DND-41 (cell line): ENCODE measurements at regions not wholly inside any gene's neighbourhood (a gene's known extent, or its start where the extent isn't known, plus 50 kb on each side); places are given as distances from the start of the nearest gene placed in this dataset.

Source experiments
- ATAC-seq: fragments of 200-7000 bp; cut with Tn5 transposase; 3 replicates; pipeline ENCODE4 v1.9.1; 2021; ENCODE audit warnings: low read depth; ENCODE audit not compliant: insufficient read depth
- DNase-seq: peaks from one replicate; pipeline ENCODE4 v3.0.0-alpha.2; 2020
- H2AFZ ChIP-seq: 2 replicates; pipeline ENCODE4 v1.6.0; 2012; ENCODE audit warnings: low read depth, low read length
- H3K27ac ChIP-seq: 2 replicates; pipeline ENCODE4 v1.5.1; 2012; ENCODE audit warnings: low read length, inconsistent platforms
- H3K27me3 ChIP-seq: fragments of 200-600 bp; sonication (generic); 2 replicates; pipeline ENCODE4 v1.6.0; 2012; ENCODE audit warnings: low read length, mild to moderate bottlenecking, inconsistent platforms; ENCODE audit not compliant: insufficient read depth, poor library complexity
- H3K36me3 ChIP-seq: 2 replicates; pipeline ENCODE4 v1.5.1; 2012; ENCODE audit warnings: low read length, inconsistent platforms; ENCODE audit not compliant: insufficient read depth
- H3K4me1 ChIP-seq: 2 replicates; pipeline ENCODE4 v1.5.1; 2012; ENCODE audit warnings: mild to moderate bottlenecking, low read length; ENCODE audit not compliant: insufficient read depth
- H3K4me2 ChIP-seq: 2 replicates; pipeline ENCODE4 v1.6.0; 2012; ENCODE audit warnings: mild to moderate bottlenecking, moderate library complexity, low read length, inconsistent platforms; ENCODE audit not compliant: insufficient read depth
- H3K4me3 ChIP-seq, 2 experiments: fragments of 200-600 bp in 1 of 2; shearing (Covaris generic) in 1 of 2; 2 replicates each; pipeline ENCODE4 v1.5.1; 2012 to 2016; ENCODE audit warnings: inconsistent platforms in 2 of 2, low read length in 2 of 2, mild to moderate bottlenecking in 2 of 2, low read depth in 1 of 2, moderate library complexity in 1 of 2
- H3K79me2 ChIP-seq: 2 replicates; pipeline ENCODE4 v1.6.0; 2012; ENCODE audit warnings: low read length, inconsistent platforms; ENCODE audit not compliant: insufficient read depth
- H3K9ac ChIP-seq: 2 replicates; pipeline ENCODE4 v1.6.0; 2012; ENCODE audit warnings: low read depth, mild to moderate bottlenecking, inconsistent platforms, low read length, moderate library complexity
- H3K9me3 ChIP-seq: 2 replicates; pipeline ENCODE4 v1.5.1; 2012; ENCODE audit warnings: low read length, moderate library complexity, mild to moderate bottlenecking, inconsistent platforms; ENCODE audit not compliant: insufficient read depth, severe bottlenecking
- H4K20me1 ChIP-seq: 2 replicates; pipeline ENCODE4 v1.6.0; 2012; ENCODE audit warnings: low read length; ENCODE audit not compliant: insufficient read depth
- EZH2 ChIP-seq: IDR thresholded peaks from 3 replicates; pipeline ENCODE4 v1.6.1; 2012; ENCODE audit warnings: borderline replicate concordance, low read depth, mild to moderate bottlenecking, moderate library complexity, low read length, inconsistent platforms; ENCODE audit not compliant: severe bottlenecking
- TF ChIP-seq, protein P1 (sequence below): IDR thresholded peaks from 2 replicates; pipeline ENCODE4 v1.5.1; 2012; ENCODE audit warnings: borderline replicate concordance, low read length, moderate library complexity, mild to moderate bottlenecking; ENCODE audit not compliant: poor library complexity, severe bottlenecking; ENCODE audit errors: extremely low read depth

DNA sequence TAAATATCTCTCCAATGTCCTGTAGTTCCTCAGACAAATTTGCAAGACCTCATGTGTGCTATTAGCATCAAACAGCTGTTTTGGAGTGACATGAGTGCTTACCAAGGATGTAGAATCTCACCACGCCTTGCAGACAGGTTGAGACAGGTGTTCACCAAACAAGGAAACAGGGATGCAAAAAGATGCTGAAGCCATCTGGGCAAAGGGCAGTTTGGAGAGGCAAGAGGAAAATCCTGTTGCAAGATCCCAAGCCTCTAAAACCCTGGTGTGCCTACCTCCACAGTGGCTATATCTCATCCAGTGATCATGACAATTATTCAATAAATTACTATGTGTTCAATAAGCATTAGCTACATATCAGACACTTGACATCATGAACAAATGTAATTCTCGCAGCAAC is 373.7 kb downstream of the SOX9 start:
- no peak for DNase-seq
- H3K27ac ChIP-seq: no peak overlapping the region

DNA sequence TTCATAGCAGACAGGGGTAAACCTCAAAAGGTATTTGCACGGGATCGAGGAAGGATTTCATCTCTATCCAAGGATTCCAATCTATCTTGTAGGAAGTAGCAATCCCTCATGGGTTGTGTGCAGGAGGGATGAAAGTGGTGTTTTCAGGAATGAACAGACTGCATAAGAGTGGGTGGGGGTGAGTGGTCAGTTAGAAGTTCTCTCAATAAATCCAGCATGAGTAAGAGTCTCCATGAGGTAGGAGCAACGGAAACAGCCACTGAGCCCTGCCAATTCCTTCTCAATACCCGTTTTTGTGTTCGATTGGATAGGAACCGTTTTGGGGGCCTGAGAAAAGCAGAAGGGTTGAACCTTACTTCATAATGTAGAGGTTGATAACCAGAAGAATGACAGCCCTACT is 375.6 kb downstream of the SOX9 start:
- TF ChIP-seq, protein P1, sequence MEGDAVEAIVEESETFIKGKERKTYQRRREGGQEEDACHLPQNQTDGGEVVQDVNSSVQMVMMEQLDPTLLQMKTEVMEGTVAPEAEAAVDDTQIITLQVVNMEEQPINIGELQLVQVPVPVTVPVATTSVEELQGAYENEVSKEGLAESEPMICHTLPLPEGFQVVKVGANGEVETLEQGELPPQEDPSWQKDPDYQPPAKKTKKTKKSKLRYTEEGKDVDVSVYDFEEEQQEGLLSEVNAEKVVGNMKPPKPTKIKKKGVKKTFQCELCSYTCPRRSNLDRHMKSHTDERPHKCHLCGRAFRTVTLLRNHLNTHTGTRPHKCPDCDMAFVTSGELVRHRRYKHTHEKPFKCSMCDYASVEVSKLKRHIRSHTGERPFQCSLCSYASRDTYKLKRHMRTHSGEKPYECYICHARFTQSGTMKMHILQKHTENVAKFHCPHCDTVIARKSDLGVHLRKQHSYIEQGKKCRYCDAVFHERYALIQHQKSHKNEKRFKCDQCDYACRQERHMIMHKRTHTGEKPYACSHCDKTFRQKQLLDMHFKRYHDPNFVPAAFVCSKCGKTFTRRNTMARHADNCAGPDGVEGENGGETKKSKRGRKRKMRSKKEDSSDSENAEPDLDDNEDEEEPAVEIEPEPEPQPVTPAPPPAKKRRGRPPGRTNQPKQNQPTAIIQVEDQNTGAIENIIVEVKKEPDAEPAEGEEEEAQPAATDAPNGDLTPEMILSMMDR: no peak
- TF ChIP-seq EZH2: no peak
- Histone ChIP-seq H4K20me1 (no peaks in the 10 kb centered on the region), H3K9ac (no peak overlapping the region), H3K27ac (no peak overlapping the region), H3K9me3 (no peaks in the 10 kb centered on the region), H3K36me3 (no peaks in the 10 kb centered on the region), H3K79me2 (no peaks in the 10 kb centered on the region), H2AFZ (no peak overlapping the region), H3K27me3 (no peaks in the 10 kb centered on the region), H3K4me3 (no peak overlapping the region), H3K4me2 (no peak overlapping the region), H3K4me1 (no peaks in the 10 kb centered on the region)
- DNase-seq (no peak), ATAC-seq (no peak)

More for the DNA sequence above, 373.7 kb downstream of the SOX9 start:
- no peaks in the 10 kb centered on the region for H3K79me2 ChIP-seq
- no peak overlapping the region for H2AFZ ChIP-seq
- no peak for TF ChIP-seq EZH2
- TF ChIP-seq, protein P1: no peak
- H4K20me1 ChIP-seq: no peaks in the 10 kb centered on the region
- no peaks in the 10 kb centered on the region for H3K4me1 ChIP-seq
- no peaks in the 10 kb centered on the region for H3K36me3 ChIP-seq
- H3K9me3 ChIP-seq: no peaks in the 10 kb centered on the region
- no peak overlapping the region for H3K4me3 ChIP-seq
- no peak for ATAC-seq
- H3K4me2 ChIP-seq: no peak overlapping the region
- no peaks in the 10 kb centered on the region for H3K27me3 ChIP-seq
- no peak overlapping the region for H3K9ac ChIP-seq

DNA sequence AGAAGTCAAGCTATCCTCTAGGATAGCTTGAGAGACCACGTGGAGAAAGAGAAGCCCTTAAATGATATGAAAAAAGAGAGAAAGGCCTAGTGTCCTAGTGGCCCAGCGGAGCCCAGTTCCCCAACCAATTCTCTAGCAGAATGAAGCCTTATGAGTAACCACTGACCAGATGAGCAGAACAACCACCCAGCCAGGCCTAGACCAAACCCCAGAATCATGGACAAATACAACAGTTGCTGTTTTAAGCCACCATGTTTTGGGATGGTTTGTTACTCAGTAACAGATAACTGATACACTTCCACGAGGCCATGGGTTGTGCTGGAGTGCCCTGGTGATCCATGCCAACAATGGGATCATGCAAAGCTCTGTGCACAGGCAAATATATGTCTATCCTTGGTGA is 377.1 kb downstream of the SOX9 start:
- Histone ChIP-seq H3K36me3 (no peaks in the 10 kb centered on the region), H2AFZ (no peak overlapping the region), H3K9ac (no peak overlapping the region), H3K4me1 (no peaks in the 10 kb centered on the region), H3K27me3 (no peaks in the 10 kb centered on the region), H4K20me1 (no peaks in the 10 kb centered on the region), H3K79me2 (no peaks in the 10 kb centered on the region), H3K4me2 (no peak overlapping the region), H3K4me3 (no peak overlapping the region), H3K27ac (no peak overlapping the region), H3K9me3 (no peaks in the 10 kb centered on the region)
- ATAC-seq (no peak), DNase-seq (no peak)
- TF ChIP-seq EZH2: no peak
- TF ChIP-seq, protein P1: no peak
